GM06990 (cell line): ENCODE measurements at regions not wholly inside any gene's neighbourhood (a gene's known extent, or its start where the extent isn't known, plus 50 kb on each side); places are given as distances from the start of the nearest gene placed in this dataset.
"Not testable (repeated sequence)": the region's sequence is repeated elsewhere in the genome, so short reads cannot be mapped to it uniquely, and the experiment has no call there.

Experiments
- DNase-seq: peaks from one replicate; pipeline ENCODE4 v3.0.0-alpha.2; 2011; ENCODE audit not compliant: insufficient read length; ENCODE audit errors: extremely low read depth
- H3K27me3 ChIP-seq: replicated peaks from 2 replicates; pipeline ENCODE4 v1.6.0; 2011; ENCODE audit warnings: low read length; ENCODE audit not compliant: control insufficient read depth, insufficient read depth
- H3K36me3 ChIP-seq: 2 replicates; pipeline ENCODE4 v1.5.1; 2011; ENCODE audit warnings: low read length; ENCODE audit not compliant: control insufficient read depth, insufficient read depth
- H3K4me3 ChIP-seq: replicated peaks from 2 replicates; pipeline ENCODE4 v1.5.1; 2011; ENCODE audit warnings: low read depth, mild to moderate bottlenecking, control low read depth, low read length
- CTCF ChIP-seq: IDR thresholded peaks from 2 replicates; pipeline ENCODE4 v1.5.1; 2011; ENCODE audit warnings: low read length, control low read depth, mild to moderate bottlenecking, inconsistent platforms; ENCODE audit not compliant: insufficient read depth, poor library complexity, severe bottlenecking

- no peak for DNase-seq
- Histone ChIP-seq H3K27me3 (no peaks in the 10 kb centered on the region; the same call in none of the 2 replicates), H3K36me3 (no peaks in the 10 kb centered on the region), H3K4me3 (no peak overlapping the region)
- no peak for TF ChIP-seq CTCF
Measured at GRCh38 chr15:59791755-59792154, 102.6 kb upstream of the BNIP2 start.

- Histone ChIP-seq H3K4me3 (no peak overlapping the region), H3K27me3 (no peaks in the 10 kb centered on the region; the same call in none of the 2 replicates), H3K36me3 (no peaks in the 10 kb centered on the region)
- no peak for TF ChIP-seq CTCF
- DNase-seq, result no peak
Measured at GRCh38 chr15:59791079-59791478, 102.0 kb upstream of the BNIP2 start.

GRCh38 chr15:59786466-59786865 is 97.3 kb upstream of the BNIP2 start:
- not testable (repeated sequence) for H3K4me3 ChIP-seq, H3K27me3 ChIP-seq, DNase-seq, H3K36me3 ChIP-seq

GRCh38 chr15:59785981-59786380 is 96.9 kb upstream of the BNIP2 start:
- H3K4me3 ChIP-seq, DNase-seq, H3K27me3 ChIP-seq, H3K36me3 ChIP-seq: not testable (repeated sequence)

GRCh38 chr15:59783774-59784520 is 94.8 kb upstream of the BNIP2 start:
- not testable (repeated sequence) for DNase-seq, H3K27me3 ChIP-seq, H3K36me3 ChIP-seq, H3K4me3 ChIP-seq

- H3K36me3 ChIP-seq, result no peaks in the 10 kb centered on the region
- no peaks in the 10 kb centered on the region for H3K27me3 ChIP-seq
- no peak for TF ChIP-seq CTCF
- no peak for DNase-seq
- H3K4me3 ChIP-seq, result no peak overlapping the region
Measured at GRCh38 chr15:59779110-59779509, 90.0 kb upstream of the BNIP2 start.

- H3K27me3 ChIP-seq, result no peaks in the 10 kb centered on the region
- DNase-seq, result no peak
- H3K4me3 ChIP-seq, result no peak overlapping the region
- H3K36me3 ChIP-seq, result no peaks in the 10 kb centered on the region
- TF ChIP-seq CTCF, result peak; percentile 24
Measured at GRCh38 chr15:59764775-59765174, 75.7 kb upstream of the BNIP2 start.
